Colonic mucosa (tissue), 4 donors: ENCODE measurements at regions not wholly inside any gene's neighbourhood (a gene's known extent, or its start where the extent isn't known, plus 50 kb on each side); places are given as distances from the start of the nearest gene placed in this dataset.

Experiments used
- DNase-seq: peaks from one replicate; pipeline ENCODE4 v3.0.0-alpha.2; 2020
- H3K27ac ChIP-seq: fragments of 200-600 bp; one replicate; pipeline ENCODE4 v1.8.0; 2021
- H3K27me3 ChIP-seq: fragments of 200-600 bp; one replicate; pipeline ENCODE4 v1.8.0; 2021
- H3K36me3 ChIP-seq: fragments of 200-600 bp; one replicate; pipeline ENCODE4 v1.8.0; 2021
- H3K4me1 ChIP-seq: fragments of 200-600 bp; one replicate; pipeline ENCODE4 v1.8.0; 2021; ENCODE audit warnings: mild to moderate bottlenecking
- H3K4me3 ChIP-seq: fragments of 200-600 bp; one replicate; pipeline ENCODE4 v1.8.0; 2021
- H3K9ac ChIP-seq, 2 donors: one replicate each; pipeline ENCODE4 v1.7.0; 2013; ENCODE audit warnings: control low read depth in 2 of 2, low read depth in 2 of 2, low read length in 2 of 2
- H3K9me3 ChIP-seq: fragments of 200-600 bp; one replicate; pipeline ENCODE4 v1.8.0; 2021
- intact Hi-C: fragments of 100-400 bp; cut with DNase I; formaldehyde crosslinking; loops from one replicate; pipeline ENCODE4 v1.14.1; 2022
- TF ChIP-seq, protein P1 (sequence below): fragments of 200-600 bp; IDR thresholded peaks from one replicate; pipeline ENCODE4 v1.8.0; 2022; ENCODE audit warnings: antibody characterized with exemption, mild to moderate bottlenecking
- donor health status: healthy.
- donor health status: DM: no; HTN: no; CAD: no.
- donor health status: DM: no; HTN: no; CAD: no.

DNA sequence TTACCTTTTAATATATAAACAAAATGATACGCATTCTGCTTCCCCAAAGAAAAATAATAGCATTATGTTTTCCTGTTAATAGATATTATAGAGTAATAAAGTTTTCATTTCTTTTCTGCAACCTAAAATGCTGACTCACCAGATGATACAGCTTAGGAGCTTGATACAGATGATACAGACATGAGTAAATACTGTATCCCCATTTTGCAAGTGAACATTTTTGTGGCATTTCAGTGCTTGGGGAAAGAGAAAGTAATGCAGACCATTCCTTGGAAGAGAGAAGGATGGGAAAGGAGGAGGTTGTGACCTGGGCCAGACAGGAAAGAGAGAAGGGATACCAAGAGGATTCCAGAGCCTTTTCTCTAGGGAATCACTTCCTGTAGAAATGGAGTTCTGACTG, 97.5 kb upstream of the FSHR start:
- H3K4me3 ChIP-seq, result no peak overlapping the region
- DNase-seq, result no peak
- H3K9ac ChIP-seq, result no peak overlapping the region
- no peaks in the 10 kb centered on the region for H3K36me3 ChIP-seq
- intact Hi-C loops, result no loop called here
- no peaks in the 10 kb centered on the region for H3K27me3 ChIP-seq
- no peaks in the 10 kb centered on the region for H3K4me1 ChIP-seq
- no peaks in the 10 kb centered on the region for H3K9me3 ChIP-seq
- TF ChIP-seq, protein P1, sequence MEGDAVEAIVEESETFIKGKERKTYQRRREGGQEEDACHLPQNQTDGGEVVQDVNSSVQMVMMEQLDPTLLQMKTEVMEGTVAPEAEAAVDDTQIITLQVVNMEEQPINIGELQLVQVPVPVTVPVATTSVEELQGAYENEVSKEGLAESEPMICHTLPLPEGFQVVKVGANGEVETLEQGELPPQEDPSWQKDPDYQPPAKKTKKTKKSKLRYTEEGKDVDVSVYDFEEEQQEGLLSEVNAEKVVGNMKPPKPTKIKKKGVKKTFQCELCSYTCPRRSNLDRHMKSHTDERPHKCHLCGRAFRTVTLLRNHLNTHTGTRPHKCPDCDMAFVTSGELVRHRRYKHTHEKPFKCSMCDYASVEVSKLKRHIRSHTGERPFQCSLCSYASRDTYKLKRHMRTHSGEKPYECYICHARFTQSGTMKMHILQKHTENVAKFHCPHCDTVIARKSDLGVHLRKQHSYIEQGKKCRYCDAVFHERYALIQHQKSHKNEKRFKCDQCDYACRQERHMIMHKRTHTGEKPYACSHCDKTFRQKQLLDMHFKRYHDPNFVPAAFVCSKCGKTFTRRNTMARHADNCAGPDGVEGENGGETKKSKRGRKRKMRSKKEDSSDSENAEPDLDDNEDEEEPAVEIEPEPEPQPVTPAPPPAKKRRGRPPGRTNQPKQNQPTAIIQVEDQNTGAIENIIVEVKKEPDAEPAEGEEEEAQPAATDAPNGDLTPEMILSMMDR, result no peak
- H3K27ac ChIP-seq, result no peak overlapping the region

DNA sequence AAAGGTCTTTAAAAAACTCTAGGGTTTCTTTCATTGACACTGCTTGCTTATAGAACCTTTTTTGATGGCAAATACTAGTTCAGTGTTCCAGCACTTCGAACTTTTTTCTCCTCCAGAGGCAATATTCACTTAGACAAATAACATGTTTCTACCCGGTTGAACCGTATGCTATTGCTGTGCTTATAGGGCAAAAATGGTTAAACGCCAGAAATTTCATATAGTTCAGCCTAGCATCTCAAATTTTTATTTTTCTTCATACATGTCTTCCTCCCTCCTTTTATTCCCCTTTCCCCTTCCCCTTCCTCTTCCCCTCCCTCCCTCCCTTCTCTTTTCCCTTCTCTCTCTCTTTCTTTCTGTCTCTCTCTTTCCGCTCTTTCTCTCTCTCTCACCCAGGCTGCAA, 96.9 kb upstream of the FSHR start:
- TF ChIP-seq, protein P1, result no peak
- Histone ChIP-seq H3K36me3 (no peaks in the 10 kb centered on the region), H3K9me3 (no peaks in the 10 kb centered on the region), H3K27ac (no peak overlapping the region), H3K9ac (no peak overlapping the region), H3K4me3 (no peak overlapping the region), H3K4me1 (no peaks in the 10 kb centered on the region), H3K27me3 (no peaks in the 10 kb centered on the region)
- no peak for DNase-seq
- intact Hi-C loops, result no loop called here

DNA sequence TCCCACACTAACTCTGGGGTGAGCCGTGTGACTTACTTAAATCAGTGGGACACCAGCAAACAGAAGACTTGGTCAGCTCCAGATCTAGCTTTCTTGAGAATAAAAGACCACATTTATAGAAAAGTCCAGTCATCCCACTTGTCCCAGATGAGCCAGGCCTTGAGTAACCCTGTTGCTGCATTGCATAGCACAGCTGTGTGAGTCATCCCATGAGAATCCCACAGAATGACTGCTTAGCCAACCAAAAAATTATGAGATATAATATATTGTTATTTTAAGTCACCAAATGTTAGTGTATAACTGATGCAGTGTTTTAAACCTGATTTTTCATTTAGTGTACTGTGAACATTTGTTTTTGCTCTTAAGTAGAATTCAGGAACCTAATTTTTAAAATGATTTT, 94.2 kb upstream of the FSHR start:
- Histone ChIP-seq H3K4me1 (no peaks in the 10 kb centered on the region), H3K4me3 (no peak overlapping the region), H3K9me3 (no peaks in the 10 kb centered on the region), H3K9ac (no peak overlapping the region), H3K36me3 (no peaks in the 10 kb centered on the region), H3K27me3 (no peaks in the 10 kb centered on the region), H3K27ac (no peak overlapping the region)
- TF ChIP-seq, protein P1, result no peak
- DNase-seq, result no peak
- intact Hi-C loops, result no loop called here

DNA sequence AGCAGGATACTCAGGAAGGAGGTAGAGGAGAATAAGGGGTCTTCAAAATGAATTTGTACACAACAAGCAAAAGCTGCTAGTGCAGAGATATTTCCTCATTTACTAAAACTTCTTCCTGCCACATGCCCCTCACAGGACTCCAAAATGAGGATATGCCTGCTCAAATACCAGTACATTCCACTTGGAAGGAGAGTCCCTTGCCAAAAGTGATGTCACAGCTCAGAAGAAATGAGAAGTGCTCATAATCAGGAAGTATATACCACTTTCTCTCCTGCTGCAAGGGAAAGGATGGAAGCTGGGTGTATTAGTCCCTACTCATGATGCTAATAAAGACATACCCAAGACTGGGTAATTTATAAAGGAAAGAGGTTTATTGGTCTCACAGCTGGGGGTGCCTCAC, 87.7 kb upstream of the FSHR start:
- Histone ChIP-seq H3K4me1 (no peaks in the 10 kb centered on the region), H3K27ac (no peak overlapping the region), H3K9ac (no peak overlapping the region), H3K27me3 (no peaks in the 10 kb centered on the region), H3K9me3 (no peaks in the 10 kb centered on the region), H3K4me3 (no peak overlapping the region), H3K36me3 (no peaks in the 10 kb centered on the region)
- TF ChIP-seq, protein P1, result no peak
- no peak for DNase-seq
- intact Hi-C loops, result no loop called here

DNA sequence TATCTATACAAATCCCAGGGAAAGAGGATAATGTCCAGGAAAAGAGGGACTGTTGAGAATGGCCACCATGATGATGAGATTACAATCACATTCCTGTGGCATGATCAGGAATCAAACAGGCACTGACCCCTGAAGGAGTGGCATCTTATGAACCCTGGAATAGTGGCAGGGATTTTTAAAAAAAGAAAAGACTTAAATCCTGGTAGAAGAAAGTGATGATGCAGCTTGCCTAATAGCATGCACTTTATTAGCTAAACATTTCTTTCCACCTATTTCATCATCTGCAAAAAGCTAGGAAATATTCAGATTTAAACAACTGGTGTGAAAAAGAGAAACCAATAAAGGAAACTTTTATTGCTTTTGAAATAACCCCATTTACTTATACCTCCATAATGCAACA, 87.2 kb upstream of the FSHR start:
- Histone ChIP-seq H3K27me3 (no peaks in the 10 kb centered on the region), H3K27ac (no peak overlapping the region), H3K4me3 (no peak overlapping the region), H3K9ac (no peak overlapping the region), H3K4me1 (no peaks in the 10 kb centered on the region), H3K9me3 (no peaks in the 10 kb centered on the region), H3K36me3 (no peaks in the 10 kb centered on the region)
- no peak for DNase-seq
- TF ChIP-seq, protein P1, result no peak
- intact Hi-C loops, result no loop called here

DNA sequence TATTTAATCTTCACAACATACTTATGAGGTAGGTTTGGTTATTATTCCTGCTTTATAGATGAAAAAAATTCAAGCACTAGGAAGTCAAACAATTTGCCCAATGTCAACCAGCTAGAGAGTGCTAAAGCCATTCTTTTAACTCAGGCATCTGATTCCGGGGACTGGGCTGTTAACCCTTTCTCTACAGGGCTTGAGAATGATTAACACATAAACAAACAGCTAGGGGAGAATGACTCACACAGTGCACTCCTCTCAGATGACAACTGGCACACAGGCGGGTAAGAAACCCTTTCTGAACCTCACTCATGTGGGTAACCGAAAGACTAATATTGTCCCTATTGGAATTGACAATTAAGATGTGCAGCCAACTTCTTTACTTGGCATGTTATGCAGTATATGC, 86.3 kb upstream of the FSHR start:
- TF ChIP-seq, protein P1, result no peak
- DNase-seq, result no peak

More for the DNA sequence above, 86.3 kb upstream of the FSHR start:
- H3K4me3 ChIP-seq, result no peak overlapping the region
- no peaks in the 10 kb centered on the region for H3K27me3 ChIP-seq
- intact Hi-C loops, result no loop called here
- no peak overlapping the region for H3K9ac ChIP-seq
- H3K4me1 ChIP-seq, result no peaks in the 10 kb centered on the region
- H3K9me3 ChIP-seq, result no peaks in the 10 kb centered on the region
- no peak overlapping the region for H3K27ac ChIP-seq
- no peaks in the 10 kb centered on the region for H3K36me3 ChIP-seq
